ENCODE measurements at regions not wholly inside any gene's neighbourhood (a gene's known extent, or its start where the extent isn't known, plus 50 kb on each side); places are given as distances from the start of the nearest gene placed in this dataset.

- no peaks in the 10 kb centered on the region for H3K36me3 ChIP-seq (ENCODE audit: control insufficient read depth, insufficient read depth, low read length)
- no peaks in the 10 kb centered on the region for H3K27me3 ChIP-seq (ENCODE audit: control insufficient read depth, insufficient read depth, low read length)
- H3K9ac ChIP-seq (ENCODE audit: low read depth, low read length), result no peak overlapping the region
These were observed 65.9 kb upstream of the WSCD2 start for GRCh38 chr12:108063192-108063591.

GRCh38 chr12:108065069-108065468 lies 64.0 kb upstream of the WSCD2 start:
- H3K4me3 ChIP-seq (ENCODE audit: low read depth, low read length), result no peak overlapping the region
- H3K9ac ChIP-seq (ENCODE audit: low read depth, low read length), result no peak overlapping the region
- no peaks in the 10 kb centered on the region for H3K4me1 ChIP-seq (ENCODE audit: control insufficient read depth, insufficient read depth, low read length)
- H3K27me3 ChIP-seq (ENCODE audit: control insufficient read depth, insufficient read depth, low read length), result no peaks in the 10 kb centered on the region
- no peaks in the 10 kb centered on the region for H3K36me3 ChIP-seq (ENCODE audit: control insufficient read depth, insufficient read depth, low read length)
- no peaks in the 10 kb centered on the region for H3K9me3 ChIP-seq (ENCODE audit: control insufficient read depth, insufficient read depth, low read length)

More at GRCh38 chr12:108063192-108063591, 65.9 kb upstream of the WSCD2 start:
- H3K4me1 ChIP-seq (ENCODE audit: control insufficient read depth, insufficient read depth, low read length), result no peaks in the 10 kb centered on the region
- H3K4me3 ChIP-seq (ENCODE audit: low read depth, low read length), result no peak overlapping the region
- H3K9me3 ChIP-seq (ENCODE audit: control insufficient read depth, insufficient read depth, low read length), result no peaks in the 10 kb centered on the region

GRCh38 chr12:108066583-108067577 lies 62.2 kb upstream of the WSCD2 start:
- no peaks in the 10 kb centered on the region for H3K4me1 ChIP-seq (ENCODE audit: control insufficient read depth, insufficient read depth, low read length)
- no peaks in the 10 kb centered on the region for H3K27me3 ChIP-seq (ENCODE audit: control insufficient read depth, insufficient read depth, low read length)
- H3K36me3 ChIP-seq (ENCODE audit: control insufficient read depth, insufficient read depth, low read length), result no peaks in the 10 kb centered on the region
- H3K9ac ChIP-seq (ENCODE audit: low read depth, low read length), result no peak overlapping the region
- H3K9me3 ChIP-seq (ENCODE audit: control insufficient read depth, insufficient read depth, low read length), result no peaks in the 10 kb centered on the region
- H3K4me3 ChIP-seq (ENCODE audit: low read depth, low read length), result no peak overlapping the region

- Histone ChIP-seq H3K4me3 (ENCODE audit: low read depth, low read length) (no peak overlapping the region), H3K36me3 (ENCODE audit: control insufficient read depth, insufficient read depth, low read length) (no peaks in the 10 kb centered on the region), H3K9me3 (ENCODE audit: control insufficient read depth, insufficient read depth, low read length) (no peaks in the 10 kb centered on the region), H3K4me1 (ENCODE audit: control insufficient read depth, insufficient read depth, low read length) (no peaks in the 10 kb centered on the region), H3K9ac (ENCODE audit: low read depth, low read length) (no peak overlapping the region), H3K27me3 (ENCODE audit: control insufficient read depth, insufficient read depth, low read length) (no peaks in the 10 kb centered on the region)
These were observed 59.4 kb upstream of the WSCD2 start for GRCh38 chr12:108069651-108070165.

GRCh38 chr12:108075561-108075960 lies 53.5 kb upstream of the WSCD2 start:
- H3K27me3 ChIP-seq (ENCODE audit: control insufficient read depth, insufficient read depth, low read length), result no peaks in the 10 kb centered on the region
- H3K9me3 ChIP-seq (ENCODE audit: control insufficient read depth, insufficient read depth, low read length), result no peaks in the 10 kb centered on the region
- H3K9ac ChIP-seq (ENCODE audit: low read depth, low read length), result no peak overlapping the region
- H3K4me1 ChIP-seq (ENCODE audit: control insufficient read depth, insufficient read depth, low read length), result no peaks in the 10 kb centered on the region
- no peaks in the 10 kb centered on the region for H3K36me3 ChIP-seq (ENCODE audit: control insufficient read depth, insufficient read depth, low read length)
- no peak overlapping the region for H3K4me3 ChIP-seq (ENCODE audit: low read depth, low read length)

GRCh38 chr12:108076556-108076955 lies 52.5 kb upstream of the WSCD2 start:
- Histone ChIP-seq H3K9me3 (ENCODE audit: control insufficient read depth, insufficient read depth, low read length) (no peaks in the 10 kb centered on the region), H3K27me3 (ENCODE audit: control insufficient read depth, insufficient read depth, low read length) (no peaks in the 10 kb centered on the region), H3K4me3 (ENCODE audit: low read depth, low read length) (no peak overlapping the region), H3K9ac (ENCODE audit: low read depth, low read length) (no peak overlapping the region), H3K36me3 (ENCODE audit: control insufficient read depth, insufficient read depth, low read length) (no peaks in the 10 kb centered on the region), H3K4me1 (ENCODE audit: control insufficient read depth, insufficient read depth, low read length) (no peaks in the 10 kb centered on the region)

- Histone ChIP-seq H3K9ac (ENCODE audit: low read depth, low read length) (no peak overlapping the region), H3K27me3 (ENCODE audit: control insufficient read depth, insufficient read depth, low read length) (no peaks in the 10 kb centered on the region), H3K36me3 (ENCODE audit: control insufficient read depth, insufficient read depth, low read length) (no peaks in the 10 kb centered on the region), H3K4me3 (ENCODE audit: low read depth, low read length) (no peak overlapping the region), H3K4me1 (ENCODE audit: control insufficient read depth, insufficient read depth, low read length) (no peaks in the 10 kb centered on the region), H3K9me3 (ENCODE audit: control insufficient read depth, insufficient read depth, low read length) (no peaks in the 10 kb centered on the region)
These were observed 50.7 kb upstream of the WSCD2 start for GRCh38 chr12:108078428-108078827.
